Muscle of leg (tissue), 3 donors: ENCODE measurements at regions not wholly inside any gene's neighbourhood (a gene's known extent, or its start where the extent isn't known, plus 50 kb on each side); places are given as distances from the start of the nearest gene placed in this dataset.
A peak's percentile ranks its signal among the peaks of the same experiment; 100 is the strongest.
"Not testable (repeated sequence)": the region's sequence is repeated elsewhere in the genome, so short reads cannot be mapped to it uniquely, and the experiment has no call there.

Experiments
- DNase-seq: peaks from one replicate; pipeline ENCODE4 v3.0.0; 2013
- H3K27ac ChIP-seq: one replicate; pipeline ENCODE4 v1.5.1; 2013; ENCODE audit warnings: mild to moderate bottlenecking, low read length, control low read depth
- H3K27me3 ChIP-seq: one replicate; pipeline ENCODE4 v1.6.1; 2013; ENCODE audit warnings: low read length; ENCODE audit not compliant: control insufficient read depth, insufficient read depth
- H3K36me3 ChIP-seq: one replicate; pipeline ENCODE4 v1.6.1; 2013; ENCODE audit warnings: low read length; ENCODE audit not compliant: control insufficient read depth, insufficient read depth
- H3K4me1 ChIP-seq: one replicate; pipeline ENCODE4 v1.6.1; 2013; ENCODE audit warnings: low read length; ENCODE audit not compliant: control insufficient read depth, insufficient read depth
- H3K4me3 ChIP-seq: one replicate; pipeline ENCODE4 v1.5.1; 2013; ENCODE audit warnings: low read length, control low read depth
- H3K9me3 ChIP-seq: replicated peaks from 2 replicates; pipeline ENCODE4 v1.6.1; 2013; ENCODE audit warnings: low read depth, low read length; ENCODE audit not compliant: control insufficient read depth
- WGBS: methylation state at CpG from one replicate; pipeline ENCODE4 v1.1.5; 2013; ENCODE audit warnings: missing lambda C conversion rate; ENCODE audit not compliant: insufficient coverage; 5-methylcytosine and 5-hydroxymethylcytosine counted together

DNA sequence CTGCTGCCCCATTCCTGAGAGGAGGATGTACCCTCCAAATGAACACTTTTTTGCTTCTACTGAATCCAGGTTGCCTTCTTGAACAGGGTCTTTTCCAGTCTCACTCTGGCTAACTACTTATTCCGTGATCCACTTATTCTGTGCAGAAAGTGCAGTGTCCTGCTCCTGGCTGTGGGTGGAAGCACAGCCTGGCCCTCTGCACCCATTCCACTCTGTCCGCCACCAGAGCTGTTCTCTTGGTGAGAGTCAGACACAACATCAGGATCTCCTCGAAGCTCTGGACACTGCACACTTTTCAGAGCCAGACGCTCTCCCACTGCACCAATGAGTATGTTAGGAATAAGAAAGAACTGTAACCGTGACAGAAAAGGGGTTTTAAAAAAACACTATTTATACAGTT, 174.2 kb downstream of the MCHR2 start:
- Histone ChIP-seq H3K4me1 (no peaks in the 10 kb centered on the region), H3K9me3 (no peaks in the 10 kb centered on the region), H3K36me3 (no peaks in the 10 kb centered on the region), H3K27ac (no peak overlapping the region), H3K27me3 (no peaks in the 10 kb centered on the region), H3K4me3 (no peak overlapping the region)
- 71% methylated on average over 2 of the region's 5 CpGs for WGBS
- no peak for DNase-seq

- no peaks in the 10 kb centered on the region for H3K27me3 ChIP-seq
- no peaks in the 10 kb centered on the region for H3K36me3 ChIP-seq
- H3K4me3 ChIP-seq, result no peak overlapping the region
- DNase-seq, result no peak
- no peaks in the 10 kb centered on the region for H3K9me3 ChIP-seq
- no peaks in the 10 kb centered on the region for H3K4me1 ChIP-seq
- no peak overlapping the region for H3K27ac ChIP-seq
- 58% methylated on average over 2 of the region's 6 CpGs for WGBS
These were observed 172.9 kb downstream of the MCHR2 start for GRCh38 chr6:99821164-99821563.

- DNase-seq, result peak; percentile 33
- Histone ChIP-seq H3K27me3 (no peaks in the 10 kb centered on the region), H3K4me3 (no peak overlapping the region)
These were observed 171.1 kb downstream of the MCHR2 start for GRCh38 chr6:99822741-99823512.

DNA sequence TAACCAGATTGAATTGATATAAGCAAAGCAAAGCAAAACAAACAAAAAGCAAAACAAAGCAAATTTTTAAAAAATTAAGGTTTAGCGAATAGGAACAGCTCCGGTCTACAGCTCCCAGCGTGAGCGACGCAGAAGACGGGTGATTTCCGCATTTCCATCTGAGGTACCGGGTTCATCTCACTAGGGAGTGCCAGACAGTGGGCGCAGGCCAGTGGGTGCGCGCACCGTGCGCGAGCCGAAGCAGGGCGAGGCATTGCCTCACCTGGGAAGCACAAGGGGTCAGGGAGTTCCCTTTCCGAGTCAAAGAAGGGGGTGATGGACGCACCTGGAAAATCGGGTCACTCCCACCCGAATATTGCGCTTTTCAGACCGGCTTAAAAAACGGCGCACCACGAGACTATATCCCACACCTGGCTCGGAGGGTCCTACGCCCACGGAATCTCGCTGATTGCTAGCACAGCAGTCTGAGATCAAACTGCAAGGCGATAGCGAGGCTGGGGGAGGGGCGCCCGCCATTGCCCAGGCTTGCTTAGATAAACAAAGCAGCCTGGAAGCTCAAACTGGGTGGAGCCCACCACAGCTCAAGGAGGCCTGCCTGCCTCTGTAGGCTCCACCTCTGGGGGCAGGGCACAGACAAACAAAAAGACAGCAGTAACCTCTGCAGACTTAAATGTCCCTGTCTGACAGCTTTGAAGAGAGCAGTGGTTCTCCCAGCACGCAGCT, 170.3 kb downstream of the MCHR2 start:
- no CpG with 5 or more reads among the region's 34 CpGs for WGBS
- H3K4me3 ChIP-seq, H3K27me3 ChIP-seq: not testable (repeated sequence)

More at GRCh38 chr6:99822741-99823512, 171.1 kb downstream of the MCHR2 start:
- Histone ChIP-seq H3K9me3 (no peaks in the 10 kb centered on the region), H3K4me1 (no peaks in the 10 kb centered on the region), H3K27ac (no peak overlapping the region), H3K36me3 (no peaks in the 10 kb centered on the region)
- WGBS, result 33% methylated on average over 3 of the region's 5 CpGs

GRCh38 chr6:99833034-99833433, 161.0 kb downstream of the MCHR2 start:
- H3K27ac ChIP-seq, result no peak overlapping the region
- H3K4me1 ChIP-seq, result no peaks in the 10 kb centered on the region
- no peak for DNase-seq
- H3K9me3 ChIP-seq, result no peaks in the 10 kb centered on the region
- no peaks in the 10 kb centered on the region for H3K36me3 ChIP-seq
- WGBS, result no CpG with 5 or more reads among the region's 3 CpGs
- no peaks in the 10 kb centered on the region for H3K27me3 ChIP-seq
- no peak overlapping the region for H3K4me3 ChIP-seq

More for the DNA sequence above, 170.3 kb downstream of the MCHR2 start:
- not testable (repeated sequence) for H3K4me1 ChIP-seq, H3K27ac ChIP-seq, H3K9me3 ChIP-seq, DNase-seq, H3K36me3 ChIP-seq

DNA sequence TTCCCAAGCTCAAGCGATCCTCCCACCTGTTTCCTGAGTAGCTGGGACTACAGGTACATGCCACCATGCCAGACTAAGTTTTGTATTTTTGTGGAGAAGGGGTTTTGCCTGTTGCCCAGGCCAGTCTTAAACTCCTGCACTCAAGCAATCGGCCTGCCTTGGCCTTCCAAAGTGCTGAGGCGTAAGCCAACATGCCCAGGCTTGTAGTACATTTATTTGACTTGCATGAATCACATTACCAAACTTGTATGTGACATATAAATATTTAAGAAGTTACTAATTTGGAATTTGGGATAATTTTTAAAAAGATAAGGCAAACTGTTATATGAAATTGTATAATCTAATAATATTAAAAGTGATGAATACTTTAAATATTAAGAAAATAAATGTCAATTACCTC, 157.6 kb downstream of the MCHR2 start:
- no peak for DNase-seq
- H3K27ac ChIP-seq, result no peak overlapping the region

GRCh38 chr6:99838607-99839006, 155.4 kb downstream of the MCHR2 start:
- H3K36me3 ChIP-seq, result no peaks in the 10 kb centered on the region
- DNase-seq, result no peak
- 100% methylated on average over 1 of the region's 2 CpGs for WGBS
- no peak overlapping the region for H3K27ac ChIP-seq
- H3K9me3 ChIP-seq, result no peaks in the 10 kb centered on the region
- H3K27me3 ChIP-seq, result no peaks in the 10 kb centered on the region
- no peaks in the 10 kb centered on the region for H3K4me1 ChIP-seq
- H3K4me3 ChIP-seq, result no peak overlapping the region

More for the DNA sequence above, 157.6 kb downstream of the MCHR2 start:
- Histone ChIP-seq H3K27me3 (no peaks in the 10 kb centered on the region), H3K4me3 (no peak overlapping the region), H3K36me3 (no peaks in the 10 kb centered on the region), H3K9me3 (no peaks in the 10 kb centered on the region), H3K4me1 (no peaks in the 10 kb centered on the region)
- 100% methylated on average over 1 of the region's 3 CpGs for WGBS

DNA sequence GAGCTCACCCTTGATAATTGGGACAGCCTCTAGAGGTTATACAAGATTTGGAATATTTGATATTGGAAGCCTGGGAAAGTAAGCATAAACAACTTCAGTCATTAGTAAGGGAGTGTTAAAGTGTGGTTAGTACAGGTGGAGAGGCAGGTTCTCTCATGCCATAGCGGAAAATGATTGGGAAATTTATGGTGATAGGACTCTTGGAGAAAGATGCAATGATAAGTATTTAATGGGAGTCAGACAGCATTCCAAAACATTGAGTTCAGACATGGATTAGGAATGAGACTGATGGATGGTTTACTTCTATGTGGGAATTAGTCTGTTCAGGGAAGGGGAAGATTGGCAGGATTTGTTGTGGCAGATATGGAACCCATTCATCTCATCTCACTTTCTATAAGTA, 152.7 kb downstream of the MCHR2 start:
- H3K27me3 ChIP-seq, result no peaks in the 10 kb centered on the region
- H3K4me1 ChIP-seq, result no peaks in the 10 kb centered on the region
- DNase-seq, result no peak
- no peaks in the 10 kb centered on the region for H3K36me3 ChIP-seq
- H3K27ac ChIP-seq, result no peak overlapping the region
- no peaks in the 10 kb centered on the region for H3K9me3 ChIP-seq
- WGBS, result 82% methylated on average over 1 of the region's 1 CpG
- no peak overlapping the region for H3K4me3 ChIP-seq

DNA sequence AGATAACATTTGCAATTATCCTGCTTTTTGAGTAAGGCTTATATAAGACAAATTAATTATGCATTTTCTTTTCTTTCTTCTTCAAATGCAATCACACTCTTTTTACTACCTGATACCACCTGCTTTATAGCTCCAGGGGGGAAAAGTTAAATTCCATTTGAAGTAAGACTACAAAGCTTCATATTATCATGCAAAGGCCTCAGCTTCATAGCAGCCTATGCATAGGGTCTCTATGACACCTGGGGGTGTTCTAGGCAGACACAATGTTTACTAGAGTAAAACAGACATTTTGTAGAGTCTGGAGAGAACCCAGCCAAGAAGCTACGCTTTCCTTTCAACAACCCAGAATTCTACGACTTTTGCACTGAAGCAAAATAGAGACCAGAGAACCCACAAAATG, 148.0 kb downstream of the MCHR2 start:
- 70% methylated on average over 2 of the region's 2 CpGs for WGBS
- Histone ChIP-seq H3K36me3 (no peaks in the 10 kb centered on the region), H3K9me3 (no peaks in the 10 kb centered on the region), H3K4me1 (no peaks in the 10 kb centered on the region), H3K27ac (no peak overlapping the region), H3K4me3 (no peak overlapping the region), H3K27me3 (no peaks in the 10 kb centered on the region)
- DNase-seq, result no peak

GRCh38 chr6:99850841-99851240, 143.2 kb downstream of the MCHR2 start:
- no peak overlapping the region for H3K4me3 ChIP-seq
- DNase-seq, result no peak
- WGBS, result no CpG with 5 or more reads among the region's 2 CpGs

More at GRCh38 chr6:99850841-99851240, 143.2 kb downstream of the MCHR2 start:
- Histone ChIP-seq H3K27ac (no peak overlapping the region), H3K9me3 (no peaks in the 10 kb centered on the region), H3K27me3 (no peaks in the 10 kb centered on the region), H3K4me1 (no peaks in the 10 kb centered on the region), H3K36me3 (no peaks in the 10 kb centered on the region)
